Sigmoid colon (tissue), 6 donors: ENCODE measurements at regions not wholly inside any gene's neighbourhood (a gene's known extent, or its start where the extent isn't known, plus 50 kb on each side); places are given as distances from the start of the nearest gene placed in this dataset.
A peak's percentile ranks its signal among the peaks of the same experiment; 100 is the strongest.

ENCODE experiments used
- DNase-seq: peaks from one replicate; pipeline ENCODE4 v3.0.0-alpha.2; 2019
- H3K27ac ChIP-seq, 4 donors: fragments of 200-600 bp; sonication (generic); one replicate each; pipeline ENCODE4 v1.5.1; 2016 to 2019; ENCODE audit warnings: mild to moderate bottlenecking in 1 of 4
- H3K27me3 ChIP-seq, 3 donors: fragments of 200-600 bp; sonication (generic); one replicate each; pipeline ENCODE4 v1.5.1; 2019; ENCODE audit warnings: mild to moderate bottlenecking in 1 of 3
- H3K36me3 ChIP-seq, 4 donors: fragments of 200-600 bp; sonication (generic); one replicate each; pipeline ENCODE4 v1.5.1; 2016 to 2019
- H3K4me1 ChIP-seq, 4 donors: fragments of 200-600 bp; sonication (generic); one replicate each; pipeline ENCODE4 v1.5.1; 2017 to 2019
- H3K4me3 ChIP-seq, 4 donors: fragments of 200-600 bp; sonication (generic); one replicate each; pipeline ENCODE4 v1.5.1; 2017 to 2019; ENCODE audit warnings: mild to moderate bottlenecking in 2 of 4, moderate library complexity in 1 of 4
- H3K9me3 ChIP-seq, 4 donors: fragments of 200-600 bp in 3 of 4; sonication (generic) in 3 of 4; one replicate each; pipeline versions ENCODE4 v1.5.1 to v1.6.1; 2013 to 2019
- EP300 ChIP-seq, 4 donors: sonication (generic); formaldehyde crosslinking; IDR thresholded peaks; one replicate each; pipeline ENCODE4 v1.6.1; 2017; ENCODE audit warnings: antibody characterized with exemption in 4 of 4
- POLR2A ChIP-seq, 2 donors: fragments of 450-650 bp; IDR thresholded peaks; one replicate each; pipeline ENCODE4 v1.6.1; 2016; ENCODE audit warnings: antibody characterized with exemption in 2 of 2, mild to moderate bottlenecking in 2 of 2, moderate library complexity in 2 of 2
- POLR2AphosphoS5 ChIP-seq, 4 donors: sonication (generic); formaldehyde crosslinking; IDR thresholded peaks; one replicate each; pipeline ENCODE4 v1.6.1; 2017; ENCODE audit warnings: antibody characterized with exemption in 4 of 4
- WGBS, 2 donors: extraction: QIAGEN DNeasy Blood & Tissue Kit; methylation state at CpG; one replicate each; pipeline ENCODE4 v1.1.7; 2013; 5-methylcytosine and 5-hydroxymethylcytosine counted together
- intact Hi-C: fragments of 100-400 bp; cut with DNase I; formaldehyde crosslinking; loops from one replicate; pipeline ENCODE4 v1.15.1; 2023
- TF ChIP-seq, protein P1 (sequence below), 4 experiments: fragments of 450-650 bp in 3 of 4; fragments of 200-600 bp in 1 of 4; IDR thresholded peaks; one replicate each; pipeline ENCODE4 v1.5.1; 2016 to 2019; ENCODE audit warnings: antibody characterized with exemption in 4 of 4, mild to moderate bottlenecking in 3 of 4, moderate library complexity in 2 of 4
- donor health status: healthy with polysubstance abuse.
- donor health status: healthy.

DNA sequence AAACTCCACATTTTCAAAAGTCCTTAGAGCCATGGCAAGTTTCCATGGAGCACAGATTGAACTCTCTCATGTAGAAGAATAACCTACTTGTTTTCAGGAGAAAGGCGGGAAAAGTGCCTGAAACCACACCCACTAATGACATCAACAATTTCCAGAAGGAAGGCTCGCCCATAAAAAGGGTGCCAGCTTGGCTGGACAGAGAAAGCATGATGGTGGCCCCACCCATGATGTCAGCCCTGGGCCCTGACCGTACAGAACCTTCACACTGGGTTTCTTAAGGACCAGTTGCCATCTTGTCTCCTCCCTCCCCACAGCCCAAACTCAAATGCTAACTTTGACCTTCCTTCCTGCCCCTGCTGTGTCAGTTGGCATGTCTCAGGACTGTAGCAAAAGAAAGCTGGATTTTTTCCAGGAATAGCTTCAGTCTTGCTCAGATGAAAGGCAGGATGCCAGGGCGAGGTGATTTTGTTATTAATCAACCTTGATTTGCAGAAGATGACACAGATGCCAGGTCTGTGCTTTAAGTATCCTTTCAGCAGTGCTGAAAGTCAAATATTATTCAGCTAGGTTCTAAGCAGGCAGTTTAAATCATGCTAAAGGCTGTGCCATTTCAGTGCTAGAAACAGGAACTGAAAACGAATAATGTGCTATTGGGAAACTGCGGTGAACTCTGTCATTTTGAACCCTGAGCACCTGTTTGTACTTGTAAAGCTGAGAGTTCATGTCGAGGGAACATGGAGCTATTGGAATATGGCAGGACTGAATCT lies 89.5 kb upstream of the RFC3 start:
- Histone ChIP-seq H3K9me3 (no peaks in the 10 kb centered on the region), H3K4me1 (peaks cover 0 to 17% (median 10%) of the 10 kb centered on the region in 4 donors), H3K4me3 (no peak overlapping the region), H3K36me3 (no peaks in the 10 kb centered on the region), H3K27ac (peak overlapping the region in 2 of 4 donors; percentile 53 to 62), H3K27me3 (no peaks in the 10 kb centered on the region)
- 50 to 60% methylated on average over 7 of the region's 7 CpGs for WGBS, 2 donors
- intact Hi-C loops: loop anchor here (10.0 kb wide), 2 partner anchors 504 to 1074 kb away; no protein-coding TSS in a partner anchor
- DNase-seq: peak; percentile 65
- TF ChIP-seq EP300 (IDR thresholded peaks at IDR 0.05): no peak
- TF ChIP-seq, protein P1, sequence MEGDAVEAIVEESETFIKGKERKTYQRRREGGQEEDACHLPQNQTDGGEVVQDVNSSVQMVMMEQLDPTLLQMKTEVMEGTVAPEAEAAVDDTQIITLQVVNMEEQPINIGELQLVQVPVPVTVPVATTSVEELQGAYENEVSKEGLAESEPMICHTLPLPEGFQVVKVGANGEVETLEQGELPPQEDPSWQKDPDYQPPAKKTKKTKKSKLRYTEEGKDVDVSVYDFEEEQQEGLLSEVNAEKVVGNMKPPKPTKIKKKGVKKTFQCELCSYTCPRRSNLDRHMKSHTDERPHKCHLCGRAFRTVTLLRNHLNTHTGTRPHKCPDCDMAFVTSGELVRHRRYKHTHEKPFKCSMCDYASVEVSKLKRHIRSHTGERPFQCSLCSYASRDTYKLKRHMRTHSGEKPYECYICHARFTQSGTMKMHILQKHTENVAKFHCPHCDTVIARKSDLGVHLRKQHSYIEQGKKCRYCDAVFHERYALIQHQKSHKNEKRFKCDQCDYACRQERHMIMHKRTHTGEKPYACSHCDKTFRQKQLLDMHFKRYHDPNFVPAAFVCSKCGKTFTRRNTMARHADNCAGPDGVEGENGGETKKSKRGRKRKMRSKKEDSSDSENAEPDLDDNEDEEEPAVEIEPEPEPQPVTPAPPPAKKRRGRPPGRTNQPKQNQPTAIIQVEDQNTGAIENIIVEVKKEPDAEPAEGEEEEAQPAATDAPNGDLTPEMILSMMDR (IDR thresholded peaks at IDR 0.05): no peak
- no peak for TF ChIP-seq POLR2A (IDR thresholded peaks at IDR 0.05)
- TF ChIP-seq POLR2AphosphoS5 (IDR thresholded peaks at IDR 0.05): no peak

DNA sequence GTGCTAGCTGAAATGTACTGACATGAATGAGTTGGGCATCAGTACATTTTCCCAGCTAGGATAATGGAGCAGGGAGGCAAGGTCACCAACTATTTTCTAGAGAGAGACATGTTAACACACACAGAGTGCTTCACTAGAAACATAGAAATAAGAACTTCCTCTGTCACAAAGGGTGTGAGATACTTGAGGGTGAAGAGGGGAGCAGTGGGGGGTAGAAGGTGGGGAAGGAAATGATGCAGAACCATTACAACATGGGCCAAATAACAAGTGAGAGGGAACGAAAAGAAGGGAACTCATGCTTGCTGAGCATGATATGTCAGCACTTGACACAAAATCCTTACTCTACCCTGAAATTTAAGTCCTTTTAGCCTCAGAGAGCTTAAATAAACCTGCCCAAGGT lies 87.8 kb upstream of the RFC3 start:
- Histone ChIP-seq H3K27ac (peak overlapping the region in 1 of 4 donors; percentile 33), H3K9me3 (no peaks in the 10 kb centered on the region), H3K4me1 (peaks cover 0 to 15% (median 0%) of the 10 kb centered on the region in 4 donors), H3K4me3 (no peak overlapping the region), H3K27me3 (no peaks in the 10 kb centered on the region), H3K36me3 (no peaks in the 10 kb centered on the region)
- no peak for DNase-seq
- intact Hi-C loops: no loop called here
- TF ChIP-seq POLR2A (IDR thresholded peaks at IDR 0.05): no peak
- TF ChIP-seq EP300 (IDR thresholded peaks at IDR 0.05): no peak
- TF ChIP-seq, protein P1 (IDR thresholded peaks at IDR 0.05): no peak
- no peak for TF ChIP-seq POLR2AphosphoS5 (IDR thresholded peaks at IDR 0.05)
- WGBS, 2 donors: 73 to 83% methylated on average over 1 of the region's 1 CpG

DNA sequence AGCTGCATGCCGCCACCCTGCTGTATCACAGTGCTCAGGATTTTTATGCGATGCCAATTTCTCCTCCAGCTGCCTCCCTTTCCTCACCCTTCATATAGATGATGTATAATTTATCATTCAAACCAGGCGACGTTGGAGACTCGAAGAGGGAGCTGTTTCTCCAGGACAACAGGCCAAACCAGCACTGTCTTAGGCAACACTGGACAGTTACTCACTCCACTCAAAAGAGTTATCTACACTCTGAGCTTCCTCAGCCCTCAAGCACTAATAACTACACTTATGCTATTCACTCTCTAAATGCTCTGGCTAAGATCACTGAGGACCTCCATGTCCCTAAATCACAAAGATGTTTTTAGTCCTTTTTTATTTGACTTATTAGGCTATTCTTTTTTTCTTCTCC lies 87.3 kb upstream of the RFC3 start:
- intact Hi-C loops: no loop called here
- TF ChIP-seq EP300 (IDR thresholded peaks at IDR 0.05) (no peak), POLR2A (IDR thresholded peaks at IDR 0.05) (no peak), POLR2AphosphoS5 (IDR thresholded peaks at IDR 0.05) (no peak)
- TF ChIP-seq, protein P1 (IDR thresholded peaks at IDR 0.05): no peak
- Histone ChIP-seq H3K36me3 (no peaks in the 10 kb centered on the region), H3K9me3 (no peaks in the 10 kb centered on the region), H3K27me3 (no peaks in the 10 kb centered on the region), H3K4me3 (no peak overlapping the region), H3K27ac (peak overlapping the region in 1 of 4 donors; percentile 33), H3K4me1 (peaks cover 0 to 15% (median 0%) of the 10 kb centered on the region in 4 donors)
- WGBS, 2 donors: 93 to 96% methylated on average over 5 of the region's 5 CpGs
- DNase-seq: no peak

DNA sequence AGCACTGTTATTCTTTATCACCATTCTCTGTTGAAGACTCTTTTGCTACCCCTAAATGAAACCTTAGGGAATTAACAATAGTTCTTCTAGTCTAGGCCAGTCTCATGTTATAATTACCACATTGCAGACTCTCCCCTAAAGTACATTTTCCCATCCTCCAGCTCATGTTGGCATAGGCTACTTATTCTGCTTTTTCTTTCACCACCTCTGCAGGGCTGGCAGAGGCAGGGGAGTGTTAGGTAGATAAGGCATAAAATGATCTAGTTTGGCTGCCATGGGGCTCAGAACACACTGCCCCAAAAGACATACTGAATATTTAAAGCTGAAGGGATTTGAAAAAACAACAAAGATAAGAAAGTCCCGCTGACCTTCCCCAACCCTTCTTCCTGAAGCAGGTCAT lies 82.7 kb upstream of the RFC3 start:
- Histone ChIP-seq H3K9me3 (no peaks in the 10 kb centered on the region), H3K27me3 (no peaks in the 10 kb centered on the region), H3K27ac (no peak overlapping the region), H3K36me3 (no peaks in the 10 kb centered on the region), H3K4me1 (no peaks in the 10 kb centered on the region), H3K4me3 (no peak overlapping the region)
- TF ChIP-seq, protein P1 (IDR thresholded peaks at IDR 0.05): no peak
- TF ChIP-seq EP300 (IDR thresholded peaks at IDR 0.05): no peak
- no peak for TF ChIP-seq POLR2A (IDR thresholded peaks at IDR 0.05)
- WGBS, 2 donors: 16 to 70% methylated on average over 1 of the region's 1 CpG
- DNase-seq: no peak
- intact Hi-C loops: no loop called here
